ENCODE measurements at regions not wholly inside any gene's neighbourhood (a gene's known extent, or its start where the extent isn't known, plus 50 kb on each side); places are given as distances from the start of the nearest gene placed in this dataset.

DNA sequence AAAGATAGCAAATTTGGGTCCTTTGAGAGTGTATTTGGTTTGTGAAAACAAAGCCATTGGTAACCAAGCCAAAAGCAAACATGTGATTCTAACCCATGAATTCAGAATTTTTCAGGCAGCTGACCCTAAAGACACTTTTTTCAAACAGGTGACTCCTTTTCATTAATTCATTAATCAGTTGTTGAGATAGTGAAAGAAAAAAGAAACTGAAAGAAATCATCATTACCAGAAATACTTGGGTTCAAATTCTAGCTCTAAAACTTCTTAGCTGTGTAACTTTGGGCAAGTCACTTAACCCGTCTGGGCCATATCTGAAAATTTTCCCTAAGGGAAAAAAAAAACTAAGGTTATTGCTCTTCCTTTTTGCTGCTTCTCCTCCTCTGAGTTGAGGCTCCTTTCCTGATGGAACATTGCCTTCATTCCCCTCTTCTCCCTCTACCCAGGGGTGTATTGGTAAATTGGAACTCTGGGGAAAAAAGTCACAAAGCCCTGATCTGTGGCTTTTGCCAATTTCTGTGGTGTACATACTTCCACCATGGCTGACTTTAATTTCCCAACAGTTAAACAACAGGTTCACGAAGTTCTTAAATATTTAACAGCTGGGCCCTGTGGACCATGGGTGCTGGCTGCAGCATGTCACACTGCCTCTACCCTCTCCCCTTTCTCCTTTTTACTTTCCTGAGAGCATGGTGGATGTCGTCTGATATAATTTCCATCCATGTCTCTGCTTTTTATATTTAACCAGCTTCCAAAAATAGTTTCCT, 120.3 kb downstream of the ASB7 start:
- 63 to 75% (median 74%) methylated on average over 3 of the region's 3 CpGs for WGBS, 3 donors
- DNase-seq = no peak

DNA sequence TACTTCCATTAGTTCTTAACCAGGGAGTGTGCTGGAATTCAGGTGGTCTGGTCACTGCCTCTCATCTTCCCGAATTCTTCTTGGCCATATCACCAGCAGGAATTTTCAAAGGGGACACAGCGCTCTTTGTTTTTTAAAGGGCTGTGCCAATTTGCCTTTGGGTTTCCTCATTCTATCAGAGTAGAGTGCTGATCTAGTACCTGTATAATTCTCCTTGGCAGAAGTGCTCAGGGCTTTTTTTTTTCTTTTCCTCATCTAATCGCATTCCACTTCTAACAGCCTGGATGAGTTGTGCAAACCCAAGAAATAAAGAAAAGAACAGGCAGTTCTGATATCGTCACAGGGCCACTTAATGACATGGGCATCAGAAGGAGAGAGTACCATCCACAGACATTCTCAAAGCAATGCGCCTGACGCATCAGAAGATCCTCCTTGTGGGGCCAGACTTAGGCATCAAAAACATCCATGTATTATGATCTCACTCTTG, 121.0 kb downstream of the ASB7 start:
- TF ChIP-seq EP300 (IDR thresholded peaks at IDR 0.05) (no peak), POLR2A (IDR thresholded peaks at IDR 0.05) (no peak)
- TF ChIP-seq, protein P1, sequence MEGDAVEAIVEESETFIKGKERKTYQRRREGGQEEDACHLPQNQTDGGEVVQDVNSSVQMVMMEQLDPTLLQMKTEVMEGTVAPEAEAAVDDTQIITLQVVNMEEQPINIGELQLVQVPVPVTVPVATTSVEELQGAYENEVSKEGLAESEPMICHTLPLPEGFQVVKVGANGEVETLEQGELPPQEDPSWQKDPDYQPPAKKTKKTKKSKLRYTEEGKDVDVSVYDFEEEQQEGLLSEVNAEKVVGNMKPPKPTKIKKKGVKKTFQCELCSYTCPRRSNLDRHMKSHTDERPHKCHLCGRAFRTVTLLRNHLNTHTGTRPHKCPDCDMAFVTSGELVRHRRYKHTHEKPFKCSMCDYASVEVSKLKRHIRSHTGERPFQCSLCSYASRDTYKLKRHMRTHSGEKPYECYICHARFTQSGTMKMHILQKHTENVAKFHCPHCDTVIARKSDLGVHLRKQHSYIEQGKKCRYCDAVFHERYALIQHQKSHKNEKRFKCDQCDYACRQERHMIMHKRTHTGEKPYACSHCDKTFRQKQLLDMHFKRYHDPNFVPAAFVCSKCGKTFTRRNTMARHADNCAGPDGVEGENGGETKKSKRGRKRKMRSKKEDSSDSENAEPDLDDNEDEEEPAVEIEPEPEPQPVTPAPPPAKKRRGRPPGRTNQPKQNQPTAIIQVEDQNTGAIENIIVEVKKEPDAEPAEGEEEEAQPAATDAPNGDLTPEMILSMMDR (IDR thresholded peaks at IDR 0.05) = no peak
- Histone ChIP-seq H3K27ac (no peak overlapping the region), H3K36me3 (no peaks in the 10 kb centered on the region), H3K9me3 (no peaks in the 10 kb centered on the region), H3K27me3 (no peaks in the 10 kb centered on the region), H3K4me3 (no peak overlapping the region), H3K4me1 (ENCODE audit: insufficient read depth) (peaks cover 2% of the 10 kb centered on the region)
- no peak for DNase-seq
- 77 to 88% (median 80%) methylated on average over 6 of the region's 6 CpGs for WGBS, 3 donors
- intact Hi-C loops (cut with DNase I) = no loop called here

More for the DNA sequence above, 120.3 kb downstream of the ASB7 start:
- intact Hi-C loops (cut with DNase I) = no loop called here
- Histone ChIP-seq H3K4me3 (no peak overlapping the region), H3K4me1 (ENCODE audit: insufficient read depth) (peaks cover under 1% of the 10 kb centered on the region), H3K27ac (no peak overlapping the region), H3K9me3 (no peaks in the 10 kb centered on the region), H3K27me3 (no peaks in the 10 kb centered on the region), H3K36me3 (no peaks in the 10 kb centered on the region)
- TF ChIP-seq, protein P1 (IDR thresholded peaks at IDR 0.05) = no peak

DNA sequence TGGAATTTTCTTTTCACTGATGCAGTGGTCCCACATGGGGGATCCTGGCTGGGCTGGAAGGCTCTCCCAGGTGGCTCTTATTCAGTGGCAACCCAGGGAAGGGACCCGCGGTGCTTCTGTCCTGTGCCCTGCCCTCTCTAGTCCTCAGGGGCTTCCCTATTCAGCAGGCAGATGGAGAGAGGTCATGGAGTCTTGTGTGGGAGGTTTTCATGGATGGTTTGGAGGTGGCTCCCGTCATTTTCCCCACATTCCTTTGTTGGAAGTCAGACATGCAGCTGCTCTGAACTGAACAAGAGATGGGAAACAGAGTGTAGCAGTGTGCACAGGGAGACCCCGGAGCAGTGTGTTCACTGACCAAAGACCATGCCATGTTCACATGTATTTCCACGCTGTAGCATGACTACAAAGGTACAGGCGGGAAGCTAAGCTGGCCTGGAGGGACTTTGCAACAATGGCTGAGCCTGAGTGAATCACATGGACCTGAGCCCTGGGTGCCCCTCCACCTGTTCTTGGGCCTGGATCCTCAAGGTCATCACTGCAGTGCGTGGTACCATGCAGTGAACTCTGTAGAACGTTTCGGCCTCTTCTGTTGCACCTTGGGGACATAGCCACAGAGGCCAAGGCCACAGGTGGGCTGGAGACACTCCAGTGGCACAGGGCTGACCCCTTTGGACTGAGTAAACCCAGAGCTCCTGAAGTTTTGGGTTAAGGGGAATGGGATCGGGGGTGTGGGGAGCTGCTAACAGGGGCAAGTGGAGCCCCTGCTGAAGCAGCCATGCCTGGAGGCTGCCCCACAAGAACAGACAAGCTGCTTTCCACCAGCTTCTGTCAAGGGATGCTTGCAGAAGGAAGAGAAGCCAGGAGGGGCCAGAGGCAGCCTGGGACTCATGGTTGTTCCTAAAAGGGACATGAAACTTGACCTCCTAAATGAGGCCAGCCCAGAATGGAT, 123.0 kb downstream of the ASB7 start:
- no peak overlapping the region for H3K27ac ChIP-seq
- no peak overlapping the region for H3K4me3 ChIP-seq
- intact Hi-C loops (cut with DNase I) = no loop called here
- TF ChIP-seq, protein P1 (IDR thresholded peaks at IDR 0.05) = no peak
- no peak for TF ChIP-seq EP300 (IDR thresholded peaks at IDR 0.05)
- no peak for TF ChIP-seq POLR2A (IDR thresholded peaks at IDR 0.05)
- no peaks in the 10 kb centered on the region for H3K36me3 ChIP-seq
- DNase-seq = no peak
- H3K9me3 ChIP-seq = no peaks in the 10 kb centered on the region
- H3K4me1 ChIP-seq (ENCODE audit: insufficient read depth) = peaks cover 2% of the 10 kb centered on the region
- no peaks in the 10 kb centered on the region for H3K27me3 ChIP-seq
- 55 to 59% (median 56%) methylated on average over 10 of the region's 10 CpGs for WGBS, 3 donors

DNA sequence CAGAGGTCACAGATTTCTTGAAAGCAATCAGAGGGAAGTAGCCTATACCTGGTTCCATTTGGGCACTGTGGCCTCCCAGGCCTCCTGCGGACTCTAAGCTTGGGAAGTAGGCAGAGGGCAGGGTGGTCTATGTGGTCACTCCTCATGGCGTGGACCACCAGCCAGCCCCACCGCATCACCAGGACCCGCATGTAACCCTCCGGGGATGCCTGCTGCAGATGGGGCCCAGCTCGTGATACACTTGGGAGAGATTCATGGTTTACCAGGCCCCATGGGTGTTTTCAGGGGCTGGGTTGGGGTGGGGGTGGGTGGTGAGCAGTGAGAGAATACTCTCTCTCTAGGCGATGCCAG, 123.7 kb downstream of the ASB7 start:
- no peaks in the 10 kb centered on the region for H3K9me3 ChIP-seq
- peaks cover 2% of the 10 kb centered on the region for H3K4me1 ChIP-seq (ENCODE audit: insufficient read depth)
- TF ChIP-seq POLR2A (IDR thresholded peaks at IDR 0.05) (no peak), EP300 (IDR thresholded peaks at IDR 0.05) (no peak)
- TF ChIP-seq, protein P1 (IDR thresholded peaks at IDR 0.05) = no peak
- 88 to 97% (median 95%) methylated on average over 7 of the region's 7 CpGs for WGBS, 3 donors
- H3K36me3 ChIP-seq = no peaks in the 10 kb centered on the region
- no peak overlapping the region for H3K27ac ChIP-seq
- no peak overlapping the region for H3K4me3 ChIP-seq
- intact Hi-C loops (cut with DNase I) = no loop called here
- no peaks in the 10 kb centered on the region for H3K27me3 ChIP-seq
- DNase-seq = no peak

Data from ovary (tissue), 7 donors.